Dermis microvascular lymphatic vessel endothelial cell (primary cell): ENCODE measurements at regions not wholly inside any gene's neighbourhood (a gene's known extent, or its start where the extent isn't known, plus 50 kb on each side); places are given as distances from the start of the nearest gene placed in this dataset.

ENCODE experiments used
- DNase-seq, 2 donors: peaks; one replicate each; pipeline versions ENCODE4 v3.0.0 to v3.0.0-alpha.2; 2010; ENCODE audit warnings: low read depth in 2 of 2

DNA sequence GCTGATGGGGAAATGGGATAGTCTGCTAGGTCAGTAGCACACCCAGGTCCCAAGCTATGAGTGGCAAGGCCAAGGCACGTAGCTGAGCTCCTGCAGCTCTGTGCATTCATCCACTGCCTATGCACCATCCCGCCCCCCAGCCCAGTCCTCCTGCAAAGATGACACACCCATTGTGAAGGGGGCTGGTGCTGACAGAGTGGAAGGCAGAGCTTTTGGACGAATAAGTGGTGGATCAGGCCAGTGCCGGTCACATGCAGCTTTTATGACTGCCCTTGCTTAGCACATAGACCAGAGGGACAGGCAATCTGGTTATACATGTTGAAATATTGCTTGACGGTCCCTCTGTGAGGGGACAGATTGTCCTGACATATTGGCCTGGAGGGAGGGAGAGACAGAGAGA, 494.3 kb downstream of the PTPRU start:
- DNase-seq: no peak

- DNase-seq: no peak
Observed at GRCh38 chr1:29729281-29729680, 493.0 kb downstream of the PTPRU start.

GRCh38 chr1:29728703-29729102, 492.4 kb downstream of the PTPRU start:
- DNase-seq: no peak

DNA sequence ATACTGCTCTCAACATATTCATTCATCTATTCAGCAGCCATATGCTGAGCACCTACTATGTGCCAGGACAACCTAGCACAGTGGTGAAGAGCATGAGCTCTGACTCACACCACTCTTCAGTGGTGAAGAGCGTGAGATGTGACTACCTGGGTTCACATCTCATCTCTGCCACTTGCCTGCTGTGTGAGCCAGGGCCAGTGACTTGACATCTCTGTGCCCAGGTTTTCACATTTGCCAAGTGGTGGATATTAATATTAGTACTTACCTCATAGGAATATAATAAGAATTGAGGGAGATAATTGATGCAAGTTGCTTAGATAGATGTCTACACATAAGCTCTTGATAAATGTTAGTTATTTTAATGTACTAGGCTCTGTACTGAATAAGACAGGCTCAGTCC, 488.9 kb downstream of the PTPRU start:
- DNase-seq: no peak

DNA sequence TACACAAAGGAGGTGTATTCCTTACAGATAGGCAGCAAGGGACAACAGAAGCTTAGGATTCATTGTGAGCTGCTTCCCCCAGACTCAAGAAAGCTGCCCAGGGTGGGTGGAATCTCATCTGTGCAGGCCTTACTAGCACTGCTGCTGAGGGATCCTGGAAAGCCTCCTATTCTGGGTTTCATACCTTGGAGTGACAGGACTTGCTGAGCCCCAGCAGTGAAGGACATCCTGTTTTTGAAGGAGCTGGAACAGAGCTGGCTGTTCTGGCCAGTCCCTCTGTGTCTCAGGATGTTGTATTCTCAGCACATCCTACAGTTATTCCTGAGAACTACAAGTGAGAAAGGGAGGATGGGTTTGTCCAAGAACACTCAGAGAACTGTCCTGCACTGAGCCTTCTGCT, 486.3 kb downstream of the PTPRU start:
- DNase-seq: no peak

DNA sequence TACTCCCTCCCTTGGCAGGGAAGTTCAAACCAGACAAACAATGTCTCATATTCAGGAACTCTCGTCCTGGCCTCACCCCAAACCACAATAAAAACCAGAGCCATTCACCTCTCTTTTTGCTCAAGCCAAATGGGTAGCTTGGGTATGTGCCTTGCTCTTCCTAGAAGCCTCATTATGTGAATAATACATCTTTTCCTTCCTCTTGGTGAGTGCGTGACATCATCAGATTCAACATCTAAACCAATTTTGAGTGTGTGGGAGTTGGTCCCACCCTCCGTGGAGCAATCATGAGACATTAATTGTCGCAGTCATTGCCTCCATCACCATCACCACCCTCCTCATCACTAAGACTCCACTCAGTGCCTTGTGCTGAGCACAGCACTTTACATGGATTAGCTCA, 482.9 kb downstream of the PTPRU start:
- DNase-seq: no peak

DNA sequence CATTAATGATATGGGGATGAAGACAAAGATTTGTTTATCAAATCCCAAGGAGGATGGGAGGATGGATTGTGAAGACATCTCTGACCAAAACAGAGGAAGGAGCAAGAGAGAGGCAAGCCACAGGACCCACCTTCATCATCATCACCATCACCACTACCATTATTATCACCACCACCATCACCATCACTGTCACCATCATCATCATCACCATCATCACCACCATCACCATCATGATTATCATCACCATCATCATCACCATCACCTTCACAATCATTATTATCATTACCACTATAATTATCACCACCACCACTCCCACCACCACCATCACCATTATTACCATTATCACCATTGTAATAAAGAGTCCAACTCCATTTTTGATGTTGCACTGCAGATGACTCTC, 482.5 kb downstream of the PTPRU start:
- no peak for DNase-seq

DNA sequence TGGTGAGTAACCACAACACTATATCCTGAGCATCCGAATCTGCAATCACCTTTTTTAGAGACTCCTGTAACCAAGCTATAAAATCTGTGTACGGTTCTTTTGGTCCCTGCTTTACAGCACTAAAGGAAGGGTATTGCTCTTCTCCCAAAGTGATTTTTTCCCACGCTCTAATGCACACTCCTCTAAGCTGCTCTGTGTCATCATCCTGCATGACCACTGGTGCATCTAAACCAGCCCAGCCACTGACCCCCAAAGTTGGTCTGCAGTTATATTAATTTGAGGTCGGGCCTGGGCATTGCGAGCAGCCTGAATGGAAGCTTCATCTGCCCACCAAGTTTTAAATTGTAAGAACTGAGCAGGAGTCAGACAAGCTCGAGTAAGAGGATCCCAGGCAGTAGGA, 480.0 kb downstream of the PTPRU start:
- DNase-seq: no peak

DNA sequence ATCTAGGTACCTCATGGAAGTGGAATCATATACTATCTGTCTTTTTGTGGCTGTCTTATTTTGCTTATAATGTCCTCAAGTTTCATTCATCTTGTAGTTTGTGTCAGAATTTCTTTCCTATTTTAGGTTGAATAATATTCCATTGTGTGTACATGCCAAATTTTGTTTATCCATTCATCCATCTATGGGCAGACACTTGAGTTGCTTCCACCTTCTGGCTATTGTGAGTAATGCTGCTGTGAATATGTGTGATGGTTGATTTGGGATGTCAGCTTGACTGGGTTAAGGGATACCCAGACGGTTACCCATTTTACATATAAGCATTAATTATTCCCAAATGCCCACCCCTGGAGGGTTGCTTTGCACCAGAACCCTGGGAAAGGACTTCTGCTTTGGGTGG, 477.5 kb downstream of the PTPRU start:
- peak in 1 of 2 donors; percentile 24 for DNase-seq

DNA sequence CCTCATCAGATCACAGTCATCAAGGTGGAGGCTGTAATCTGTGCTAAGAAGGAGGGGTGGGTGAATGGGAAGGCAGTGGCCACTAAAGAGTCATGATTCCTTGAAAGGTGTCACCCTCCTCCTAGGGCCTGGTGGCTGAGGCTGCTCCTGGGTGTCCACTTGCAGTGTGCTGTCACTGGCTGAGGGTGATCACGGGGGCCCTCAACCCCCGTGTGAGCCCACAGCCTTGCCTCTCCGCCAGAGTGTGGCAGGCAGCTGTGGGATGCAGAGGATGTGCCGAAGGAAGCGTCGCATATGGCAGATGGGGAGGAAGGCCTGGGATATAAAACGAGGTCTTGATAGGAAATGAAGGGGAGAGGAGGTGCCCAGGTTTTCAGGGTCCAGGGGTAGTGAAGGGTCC, 476.5 kb downstream of the PTPRU start:
- no peak for DNase-seq

- no peak for DNase-seq
Observed at GRCh38 chr1:29712284-29712651, 475.9 kb downstream of the PTPRU start.

- DNase-seq: peak in 1 of 2 donors; percentile 82
Observed at GRCh38 chr1:29711582-29712283, 475.4 kb downstream of the PTPRU start.

DNA sequence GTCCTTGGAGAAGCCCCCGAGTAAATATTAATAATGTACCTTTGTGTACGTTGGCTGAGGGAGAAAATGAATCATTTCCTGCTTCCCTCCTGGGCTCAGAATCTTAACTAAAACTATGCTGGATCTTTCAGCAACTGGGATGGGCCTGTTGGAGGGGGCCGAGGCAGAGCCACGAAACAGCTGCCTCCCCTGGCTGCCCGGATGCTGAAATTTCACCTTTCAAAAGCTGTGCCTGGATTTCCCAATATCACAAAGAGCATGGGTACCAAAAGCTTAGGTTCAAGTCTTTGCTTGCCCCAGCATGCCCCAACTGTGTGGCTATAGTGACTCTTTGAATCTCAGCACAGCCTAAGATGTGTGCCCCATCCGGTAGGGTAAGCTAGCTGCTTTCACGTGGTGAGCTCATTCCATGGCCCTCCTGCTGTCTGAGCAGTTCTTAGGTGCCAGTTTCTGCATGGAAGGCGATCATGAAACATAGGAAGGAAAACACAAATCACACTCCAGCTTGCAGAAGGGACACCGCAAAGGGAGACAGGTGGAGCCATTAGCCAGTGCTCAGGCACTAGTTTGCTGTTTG, 473.5 kb downstream of the PTPRU start:
- peak in 1 of 2 donors; percentile 80 for DNase-seq

DNA sequence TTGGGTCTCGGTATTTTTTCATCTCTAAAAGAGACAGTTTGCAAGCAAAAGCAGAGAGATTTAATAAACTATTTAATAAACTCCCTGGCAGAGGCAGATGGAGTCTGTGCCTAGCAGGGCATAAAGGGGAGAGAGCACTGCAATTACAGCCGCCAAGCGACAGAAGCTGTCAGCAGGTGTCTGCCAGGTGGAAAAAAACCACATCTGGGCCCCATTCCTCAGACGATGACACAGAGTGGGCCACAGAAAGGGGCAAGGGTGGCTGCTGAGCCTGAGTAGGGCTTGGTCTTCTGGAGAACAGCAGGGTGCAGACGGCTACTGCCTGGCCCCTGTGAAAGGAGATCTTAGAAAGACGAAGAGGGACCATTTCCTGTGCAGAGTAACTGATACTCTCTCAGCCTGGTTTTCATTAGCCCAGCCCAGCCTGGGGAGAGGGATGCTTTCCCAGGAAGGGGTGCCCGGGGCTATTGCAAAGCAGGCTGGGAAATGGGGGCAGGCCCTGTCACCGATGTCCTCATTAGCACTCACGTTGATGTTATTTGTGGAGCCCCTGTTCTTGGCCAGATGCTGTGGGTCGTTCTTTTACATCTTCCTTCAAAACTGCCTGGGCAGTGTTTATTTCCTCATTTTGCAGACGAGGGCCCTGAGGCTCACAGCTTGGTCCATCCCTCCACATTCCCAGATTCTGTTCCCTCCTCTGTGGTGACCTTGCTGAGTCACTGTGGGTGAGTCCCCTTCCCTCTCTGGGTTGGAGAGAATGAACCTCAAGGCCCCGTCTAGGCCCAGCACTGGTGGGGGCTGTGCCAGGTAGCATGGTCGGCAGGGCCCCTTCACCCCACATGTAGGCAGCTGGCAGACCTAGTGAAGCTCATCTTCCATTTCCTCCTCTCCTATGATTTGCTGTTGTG, 472.7 kb downstream of the PTPRU start:
- DNase-seq: no peak

DNA sequence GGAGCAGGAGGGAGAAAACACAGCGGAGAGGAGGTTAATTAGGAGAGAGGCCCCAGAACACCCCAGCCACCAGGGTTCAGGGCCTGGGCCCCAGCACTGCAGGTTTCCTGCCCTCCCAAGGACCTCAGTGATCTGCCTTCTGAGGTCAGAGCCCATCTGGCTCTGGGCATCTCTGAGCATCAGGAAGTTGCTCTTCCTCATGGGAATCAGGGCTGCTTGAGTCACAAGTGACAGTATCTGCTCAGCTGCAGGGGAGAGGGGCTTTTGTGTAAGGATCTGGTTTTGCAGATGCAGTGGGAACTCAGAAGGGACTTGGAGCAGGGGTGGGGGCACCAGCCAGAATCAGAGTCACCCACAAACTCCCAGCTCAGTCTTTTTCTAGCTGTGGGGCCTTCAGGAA, 472.1 kb downstream of the PTPRU start:
- DNase-seq: peak in 1 of 2 donors; percentile 82

- no peak for DNase-seq
Observed at GRCh38 chr1:29707796-29708195, 471.5 kb downstream of the PTPRU start.

DNA sequence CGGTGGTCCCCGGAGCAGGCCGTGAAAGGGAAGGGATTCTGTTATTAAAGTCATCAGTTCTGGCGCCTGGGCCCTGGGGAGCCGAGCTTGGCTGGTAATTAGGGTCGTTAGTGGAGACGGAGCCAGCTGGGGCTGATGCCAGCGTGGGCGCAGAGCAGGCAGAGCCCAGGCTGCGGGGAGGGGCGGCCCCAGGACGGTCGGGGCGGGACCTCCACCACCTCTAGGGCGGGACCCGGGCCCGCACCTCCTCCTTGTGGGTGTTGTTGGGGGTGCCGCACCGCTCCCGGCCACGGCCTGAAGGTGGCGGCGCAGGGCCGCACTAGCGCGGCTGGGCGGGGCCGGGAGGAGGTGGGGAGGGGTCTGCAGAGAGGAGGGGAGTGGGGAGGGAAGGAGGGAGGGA, 470.6 kb downstream of the PTPRU start:
- peak in 1 of 2 donors; percentile 59 for DNase-seq

GRCh38 chr1:29704430-29704829, 468.1 kb downstream of the PTPRU start:
- DNase-seq: no peak

GRCh38 chr1:29703596-29704370, 467.5 kb downstream of the PTPRU start:
- peak in 1 of 2 donors; percentile 55 for DNase-seq

- DNase-seq: no peak
Observed at GRCh38 chr1:29700491-29700890, 464.2 kb downstream of the PTPRU start.

DNA sequence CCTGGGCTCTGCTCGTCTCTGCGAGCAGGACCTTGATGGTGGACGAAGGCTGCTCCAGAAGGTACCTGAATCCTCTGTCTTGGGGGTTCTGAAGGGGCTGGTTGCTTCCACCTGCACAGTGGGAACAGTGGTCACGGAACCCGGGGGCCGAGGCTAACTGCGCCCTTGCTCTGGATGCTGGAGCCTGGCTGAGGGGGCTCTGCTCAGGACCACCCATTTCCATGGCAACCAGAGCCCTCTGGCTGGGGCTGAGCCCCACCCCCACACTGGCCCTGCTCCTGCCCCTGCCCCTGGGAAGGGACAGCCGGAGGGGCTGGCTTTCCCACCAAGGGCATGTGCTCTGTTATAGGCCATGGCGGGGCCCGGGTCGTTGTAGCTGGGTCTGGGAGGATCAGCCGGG, 462.3 kb downstream of the PTPRU start:
- no peak for DNase-seq

DNA sequence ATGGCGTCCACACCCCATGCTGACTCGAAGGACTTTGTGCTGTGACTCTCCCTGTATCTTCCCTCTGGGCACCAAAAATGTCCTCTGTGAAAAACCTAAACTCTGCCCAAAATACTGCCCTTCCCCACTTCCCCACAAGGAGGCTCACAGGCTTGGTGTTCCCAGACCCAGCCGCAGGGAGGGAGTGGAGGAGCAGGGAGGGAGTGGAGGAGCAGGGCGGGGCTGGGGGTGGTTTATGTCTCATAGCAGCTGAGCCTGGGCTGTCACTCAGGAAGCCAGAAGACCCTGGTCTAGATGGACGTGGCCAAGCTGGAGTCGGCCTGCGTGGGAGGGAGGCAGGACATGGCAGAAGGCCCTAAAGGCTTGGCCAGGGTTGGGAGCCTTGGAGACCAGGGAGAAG, 461.7 kb downstream of the PTPRU start:
- peak in 1 of 2 donors; percentile 21 for DNase-seq
